HG02678 (cell line): ENCODE measurements at regions not wholly inside any gene's neighbourhood (a gene's known extent, or its start where the extent isn't known, plus 50 kb on each side); places are given as distances from the start of the nearest gene placed in this dataset.
A peak's percentile ranks its signal among the peaks of the same experiment; 100 is the strongest.

Experiments
- ATAC-seq: cut with Tn5 transposase; IDR thresholded peaks from one replicate; pipeline ENCODE4 v1.9.1; 2021; ENCODE audit warnings: mild to moderate bottlenecking, moderate library complexity; ENCODE audit not compliant: unreplicated experiment

GRCh38 chrX:51798701-51799100 lies 55.5 kb downstream of the GSPT2 start:
- no peak for ATAC-seq

- peak; percentile 96 for ATAC-seq
These were observed 59.9 kb downstream of the GSPT2 start for GRCh38 chrX:51802917-51803688.

GRCh38 chrX:51803833-51804232 lies 60.6 kb downstream of the GSPT2 start:
- no peak for ATAC-seq

DNA sequence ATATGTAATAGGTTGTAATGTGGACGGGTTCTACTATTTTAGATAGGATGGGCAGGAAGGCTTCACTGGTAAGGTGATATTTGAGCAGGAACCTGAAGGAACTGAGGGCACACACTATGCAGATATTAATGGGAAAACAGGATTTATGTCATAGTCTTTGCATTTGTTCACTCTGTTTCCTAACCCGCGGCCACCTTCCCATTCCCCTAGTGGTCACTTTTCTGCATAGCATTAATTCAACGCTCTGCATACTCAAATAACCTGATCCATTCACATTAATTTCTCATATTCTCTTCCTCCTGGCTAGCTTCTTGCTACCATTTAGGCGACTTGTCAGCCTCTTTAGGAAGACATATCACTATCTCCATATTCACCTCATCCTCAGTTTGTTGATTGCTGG lies 61.5 kb downstream of the GSPT2 start:
- no peak for ATAC-seq

- no peak for ATAC-seq
These were observed 70.7 kb downstream of the GSPT2 start for GRCh38 chrX:51813886-51814460.

GRCh38 chrX:51824061-51824460 lies 69.4 kb upstream of the MAGED1 start:
- ATAC-seq = no peak

DNA sequence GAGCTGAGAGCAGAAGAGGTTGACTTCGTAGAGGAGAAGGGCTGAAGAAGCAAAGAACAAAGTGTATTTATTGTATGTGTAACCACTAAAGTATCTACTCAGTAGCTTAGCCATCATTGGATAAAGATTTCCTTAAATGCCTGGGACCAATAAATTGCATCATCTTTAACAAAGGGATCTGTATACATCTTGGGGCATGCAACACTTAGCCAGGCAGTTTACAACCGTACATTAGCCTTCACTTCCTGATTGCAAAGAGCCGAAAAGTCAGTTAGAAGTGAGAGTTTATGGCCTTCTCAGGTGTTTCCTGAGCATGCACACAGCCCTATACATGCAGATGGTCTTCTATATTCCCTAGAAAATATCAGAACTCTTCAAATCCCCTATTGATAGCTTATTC lies 68.0 kb upstream of the MAGED1 start:
- no peak for ATAC-seq

DNA sequence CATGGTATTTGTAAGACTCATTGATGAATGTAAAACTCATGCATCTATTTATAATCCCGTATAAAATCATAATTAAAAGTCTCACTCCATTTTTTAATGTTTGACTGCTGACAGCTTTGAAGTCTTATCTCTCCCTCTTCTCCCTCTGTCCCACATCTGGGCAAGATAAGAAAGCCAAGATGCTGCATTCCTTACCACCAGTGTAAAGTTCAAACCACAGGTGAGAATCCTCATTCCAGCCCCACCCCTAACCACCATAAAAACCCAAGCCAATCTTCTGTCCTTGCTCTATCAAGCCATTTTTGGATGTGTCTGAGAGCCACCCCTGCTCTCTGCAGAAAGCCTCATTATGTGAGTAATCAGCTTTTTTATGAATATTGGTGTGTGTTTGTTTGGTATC lies 59.3 kb upstream of the MAGED1 start:
- ATAC-seq = no peak

DNA sequence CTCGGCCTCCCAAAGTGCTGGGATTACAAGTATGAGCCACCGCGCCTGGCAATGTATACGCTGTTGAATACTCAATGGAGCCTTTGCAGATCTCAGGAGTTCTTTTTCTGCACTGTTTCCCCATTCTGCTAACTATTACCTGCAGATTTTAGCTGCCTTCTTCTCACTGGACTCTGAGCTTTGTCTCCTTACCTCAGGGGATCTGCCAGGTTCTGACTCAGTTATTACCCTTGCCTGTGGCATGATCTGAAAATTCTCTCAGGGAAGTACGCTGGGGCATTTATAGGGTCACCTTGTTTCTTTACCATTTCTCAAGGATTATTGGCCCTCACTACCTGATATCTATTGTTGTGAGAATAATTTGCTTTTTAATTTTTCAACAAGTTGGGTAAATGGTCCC lies 56.6 kb upstream of the MAGED1 start:
- ATAC-seq = no peak

DNA sequence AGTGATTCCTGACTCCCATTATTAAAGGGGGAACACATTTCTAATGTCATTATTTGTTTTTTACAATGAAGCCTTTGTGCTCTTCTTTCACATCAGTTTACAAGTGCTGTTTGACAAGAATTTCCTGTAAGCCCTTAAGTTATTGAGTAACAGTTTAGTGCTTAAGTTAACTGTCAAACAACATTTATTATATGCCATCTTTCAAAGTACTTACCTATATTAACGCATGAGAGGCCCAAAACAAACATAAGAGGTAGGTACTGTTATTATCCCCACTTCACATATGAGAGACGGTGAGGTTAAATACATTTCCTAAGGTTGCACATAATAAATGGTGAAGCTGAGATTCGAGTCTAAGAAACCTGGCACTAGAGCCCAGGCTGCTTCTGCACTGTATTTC lies 56.0 kb upstream of the MAGED1 start:
- ATAC-seq = no peak

DNA sequence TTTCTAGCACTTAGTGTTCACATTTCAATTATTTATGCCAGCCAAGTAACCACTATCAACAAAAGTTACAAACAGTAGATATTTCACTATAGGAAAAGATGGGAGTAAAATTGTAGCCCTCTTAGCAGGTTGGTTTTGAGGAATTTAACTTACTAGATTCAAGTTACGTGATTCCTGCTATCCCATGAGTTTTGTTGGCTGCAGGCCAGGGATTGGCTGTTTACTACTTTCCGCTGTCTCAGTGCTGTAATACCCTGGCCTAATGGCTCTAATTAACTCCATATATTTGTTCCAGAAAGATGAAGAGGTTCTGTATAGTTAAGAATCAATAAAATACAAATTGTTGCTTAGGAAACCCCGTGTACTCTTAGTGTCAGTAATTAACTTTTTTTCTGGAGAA lies 55.5 kb upstream of the MAGED1 start:
- ATAC-seq = no peak
